ENCODE measurements at regions not wholly inside any gene's neighbourhood (a gene's known extent, or its start where the extent isn't known, plus 50 kb on each side); places are given as distances from the start of the nearest gene placed in this dataset.

DNA sequence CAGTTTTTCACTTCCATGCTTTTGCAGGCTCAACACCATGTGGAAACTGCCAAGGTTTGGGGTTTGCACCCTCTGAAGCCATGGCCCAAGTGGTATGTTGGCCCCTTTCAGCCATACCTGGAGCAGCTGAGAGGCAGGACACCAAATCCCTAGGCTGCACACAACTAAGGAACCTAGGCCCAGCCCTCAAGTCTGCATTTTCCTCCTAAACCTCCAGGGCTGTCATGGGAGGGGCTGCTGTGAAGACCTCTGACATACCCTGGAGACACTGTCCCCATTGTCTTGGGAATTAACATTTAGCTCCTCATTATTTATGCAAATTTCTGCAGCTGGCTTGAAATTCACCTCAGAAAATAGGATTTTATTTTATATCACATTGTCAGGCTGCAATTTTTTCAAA lies 856.1 kb downstream of the TECRL start:
- Histone ChIP-seq H3K9ac (ENCODE audit: control insufficient read depth, insufficient read depth, low read length) (no peak overlapping the region), H3K36me3 (ENCODE audit: control insufficient read depth in 2 of 2, insufficient read depth in 2 of 2, low read length in 1 of 2) (no peaks in the 10 kb centered on the region), H3K4me3 (no peak overlapping the region), H3K9me3 (replicated peaks; ENCODE audit: control insufficient read depth, insufficient read depth, low read length) (no peaks in the 10 kb centered on the region), H3K4me1 (ENCODE audit: control insufficient read depth, insufficient read depth, low read length) (no peaks in the 10 kb centered on the region), H3K4me2 (ENCODE audit: control insufficient read depth, insufficient read depth) (no peak overlapping the region), H4K20me1 (ENCODE audit: control insufficient read depth, insufficient read depth) (no peaks in the 10 kb centered on the region), H2AFZ (ENCODE audit: control insufficient read depth, low read depth, low read length) (no peak overlapping the region), H3K27ac (ENCODE audit: control insufficient read depth, insufficient read depth) (no peak overlapping the region), H3K27me3 (replicated peaks in 1 of 2; ENCODE audit: control insufficient read depth in 2 of 2, insufficient read depth in 2 of 2, low read length in 1 of 2) (no peaks in the 10 kb centered on the region), H3K79me2 (ENCODE audit: control insufficient read depth, insufficient read depth, low read length) (no peaks in the 10 kb centered on the region)
- DNase-seq (ENCODE audit: low read depth, low spot score) (no peak), ATAC-seq (no peak), FAIRE-seq (no peak)
- BruUV-seq (replicated peaks): no TSS peak
- ChIA-PET RAD21 (ENCODE audit: unreplicated experiment) (no interaction called here), SMC1A (ENCODE audit: uncharacterized antibody, unreplicated experiment) (interaction anchor here (1.9 kb wide), 1 partner anchor 10 kb away, joined by 6 read pairs; no protein-coding TSS in a partner anchor), POLR2A (no interaction called here), CTCF (no interaction called here)
- TF ChIP-seq ASH2L (IDR thresholded peaks at IDR 0.05; ENCODE audit: borderline replicate concordance, low read depth): no peak
- TF ChIP-seq ZNF217 (IDR thresholded peaks at IDR 0.05): no peak
- TF ChIP-seq, protein P1, sequence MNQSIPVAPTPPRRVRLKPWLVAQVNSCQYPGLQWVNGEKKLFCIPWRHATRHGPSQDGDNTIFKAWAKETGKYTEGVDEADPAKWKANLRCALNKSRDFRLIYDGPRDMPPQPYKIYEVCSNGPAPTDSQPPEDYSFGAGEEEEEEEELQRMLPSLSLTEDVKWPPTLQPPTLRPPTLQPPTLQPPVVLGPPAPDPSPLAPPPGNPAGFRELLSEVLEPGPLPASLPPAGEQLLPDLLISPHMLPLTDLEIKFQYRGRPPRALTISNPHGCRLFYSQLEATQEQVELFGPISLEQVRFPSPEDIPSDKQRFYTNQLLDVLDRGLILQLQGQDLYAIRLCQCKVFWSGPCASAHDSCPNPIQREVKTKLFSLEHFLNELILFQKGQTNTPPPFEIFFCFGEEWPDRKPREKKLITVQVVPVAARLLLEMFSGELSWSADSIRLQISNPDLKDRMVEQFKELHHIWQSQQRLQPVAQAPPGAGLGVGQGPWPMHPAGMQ (IDR thresholded peaks at IDR 0.05; ENCODE audit: borderline replicate concordance): no peak
- no peak for TF ChIP-seq ZNF207 (IDR thresholded peaks at IDR 0.05; ENCODE audit: borderline replicate concordance)
- TF ChIP-seq EZH2 (IDR thresholded peaks at IDR 0.05; ENCODE audit: borderline replicate concordance, control insufficient read depth, low read depth, low read length): no peak
- TF ChIP-seq POLR2AphosphoS5 (IDR thresholded peaks at IDR 0.05; ENCODE audit: low read length): no peak
- TF ChIP-seq, protein P2, sequence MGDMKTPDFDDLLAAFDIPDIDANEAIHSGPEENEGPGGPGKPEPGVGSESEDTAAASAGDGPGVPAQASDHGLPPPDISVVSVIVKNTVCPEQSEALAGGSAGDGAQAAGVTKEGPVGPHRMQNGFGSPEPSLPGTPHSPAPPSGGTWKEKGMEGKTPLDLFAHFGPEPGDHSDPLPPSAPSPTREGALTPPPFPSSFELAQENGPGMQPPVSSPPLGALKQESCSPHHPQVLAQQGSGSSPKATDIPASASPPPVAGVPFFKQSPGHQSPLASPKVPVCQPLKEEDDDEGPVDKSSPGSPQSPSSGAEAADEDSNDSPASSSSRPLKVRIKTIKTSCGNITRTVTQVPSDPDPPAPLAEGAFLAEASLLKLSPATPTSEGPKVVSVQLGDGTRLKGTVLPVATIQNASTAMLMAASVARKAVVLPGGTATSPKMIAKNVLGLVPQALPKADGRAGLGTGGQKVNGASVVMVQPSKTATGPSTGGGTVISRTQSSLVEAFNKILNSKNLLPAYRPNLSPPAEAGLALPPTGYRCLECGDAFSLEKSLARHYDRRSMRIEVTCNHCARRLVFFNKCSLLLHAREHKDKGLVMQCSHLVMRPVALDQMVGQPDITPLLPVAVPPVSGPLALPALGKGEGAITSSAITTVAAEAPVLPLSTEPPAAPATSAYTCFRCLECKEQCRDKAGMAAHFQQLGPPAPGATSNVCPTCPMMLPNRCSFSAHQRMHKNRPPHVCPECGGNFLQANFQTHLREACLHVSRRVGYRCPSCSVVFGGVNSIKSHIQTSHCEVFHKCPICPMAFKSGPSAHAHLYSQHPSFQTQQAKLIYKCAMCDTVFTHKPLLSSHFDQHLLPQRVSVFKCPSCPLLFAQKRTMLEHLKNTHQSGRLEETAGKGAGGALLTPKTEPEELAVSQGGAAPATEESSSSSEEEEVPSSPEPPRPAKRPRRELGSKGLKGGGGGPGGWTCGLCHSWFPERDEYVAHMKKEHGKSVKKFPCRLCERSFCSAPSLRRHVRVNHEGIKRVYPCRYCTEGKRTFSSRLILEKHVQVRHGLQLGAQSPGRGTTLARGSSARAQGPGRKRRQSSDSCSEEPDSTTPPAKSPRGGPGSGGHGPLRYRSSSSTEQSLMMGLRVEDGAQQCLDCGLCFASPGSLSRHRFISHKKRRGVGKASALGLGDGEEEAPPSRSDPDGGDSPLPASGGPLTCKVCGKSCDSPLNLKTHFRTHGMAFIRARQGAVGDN (IDR thresholded peaks at IDR 0.05): no peak
- TF ChIP-seq BMI1 (IDR thresholded peaks at IDR 0.05; ENCODE audit: borderline replicate concordance): no peak
- TF ChIP-seq TCF12 (IDR thresholded peaks at IDR 0.05; ENCODE audit: low read depth, low read length): no peak
- TF ChIP-seq RAD21 (IDR thresholded peaks at IDR 0.05; ENCODE audit: insufficient read depth, low read depth, low read length): no peak
- TF ChIP-seq BACH1 (IDR thresholded peaks at IDR 0.05; ENCODE audit: borderline replicate concordance): no peak
- no peak for TF ChIP-seq HDGF (IDR thresholded peaks at IDR 0.05)
- TF ChIP-seq CEBPB (IDR thresholded peaks at IDR 0.05; ENCODE audit: borderline replicate concordance in 1 of 2, low read depth in 2 of 2, low read length in 2 of 2): no peak
- no peak for TF ChIP-seq SREBF2 (IDR thresholded peaks at IDR 0.05; ENCODE audit: low read length)
- TF ChIP-seq RBBP5 (conservative IDR thresholded peaks at IDR 0.05): no peak
- no peak for TF ChIP-seq EED (IDR thresholded peaks at IDR 0.05; ENCODE audit: low read depth)
- TF ChIP-seq, protein P3, sequence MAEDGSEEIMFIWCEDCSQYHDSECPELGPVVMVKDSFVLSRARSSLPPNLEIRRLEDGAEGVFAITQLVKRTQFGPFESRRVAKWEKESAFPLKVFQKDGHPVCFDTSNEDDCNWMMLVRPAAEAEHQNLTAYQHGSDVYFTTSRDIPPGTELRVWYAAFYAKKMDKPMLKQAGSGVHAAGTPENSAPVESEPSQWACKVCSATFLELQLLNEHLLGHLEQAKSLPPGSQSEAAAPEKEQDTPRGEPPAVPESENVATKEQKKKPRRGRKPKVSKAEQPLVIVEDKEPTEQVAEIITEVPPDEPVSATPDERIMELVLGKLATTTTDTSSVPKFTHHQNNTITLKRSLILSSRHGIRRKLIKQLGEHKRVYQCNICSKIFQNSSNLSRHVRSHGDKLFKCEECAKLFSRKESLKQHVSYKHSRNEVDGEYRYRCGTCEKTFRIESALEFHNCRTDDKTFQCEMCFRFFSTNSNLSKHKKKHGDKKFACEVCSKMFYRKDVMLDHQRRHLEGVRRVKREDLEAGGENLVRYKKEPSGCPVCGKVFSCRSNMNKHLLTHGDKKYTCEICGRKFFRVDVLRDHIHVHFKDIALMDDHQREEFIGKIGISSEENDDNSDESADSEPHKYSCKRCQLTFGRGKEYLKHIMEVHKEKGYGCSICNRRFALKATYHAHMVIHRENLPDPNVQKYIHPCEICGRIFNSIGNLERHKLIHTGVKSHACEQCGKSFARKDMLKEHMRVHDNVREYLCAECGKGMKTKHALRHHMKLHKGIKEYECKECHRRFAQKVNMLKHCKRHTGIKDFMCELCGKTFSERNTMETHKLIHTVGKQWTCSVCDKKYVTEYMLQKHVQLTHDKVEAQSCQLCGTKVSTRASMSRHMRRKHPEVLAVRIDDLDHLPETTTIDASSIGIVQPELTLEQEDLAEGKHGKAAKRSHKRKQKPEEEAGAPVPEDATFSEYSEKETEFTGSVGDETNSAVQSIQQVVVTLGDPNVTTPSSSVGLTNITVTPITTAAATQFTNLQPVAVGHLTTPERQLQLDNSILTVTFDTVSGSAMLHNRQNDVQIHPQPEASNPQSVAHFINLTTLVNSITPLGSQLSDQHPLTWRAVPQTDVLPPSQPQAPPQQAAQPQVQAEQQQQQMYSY (CRISPR knock-in tag; IDR thresholded peaks at IDR 0.05): no peak
- TF ChIP-seq HCFC1 (IDR thresholded peaks at IDR 0.05; ENCODE audit: low read length): no peak
- intact Hi-C loops (cut with micrococcal nuclease; ENCODE audit: unreplicated experiment): no loop called here
- in situ Hi-C loops (cut with MboI): no loop called here

Measured in GM12878 (cell line).